ENCODE measurements at regions not wholly inside any gene's neighbourhood (a gene's known extent, or its start where the extent isn't known, plus 50 kb on each side); places are given as distances from the start of the nearest gene placed in this dataset.

- DNase-seq (ENCODE audit: low read depth in 2 of 2): no peak
These were observed 66.0 kb upstream of the ITGA6 start for GRCh38 chr2:172361360-172361759.

GRCh38 chr2:172361840-172362239 lies 65.5 kb upstream of the ITGA6 start:
- DNase-seq (ENCODE audit: low read depth in 2 of 2): no peak

GRCh38 chr2:172364261-172364660 lies 63.1 kb upstream of the ITGA6 start:
- DNase-seq (ENCODE audit: low read depth in 2 of 2): no peak

DNA sequence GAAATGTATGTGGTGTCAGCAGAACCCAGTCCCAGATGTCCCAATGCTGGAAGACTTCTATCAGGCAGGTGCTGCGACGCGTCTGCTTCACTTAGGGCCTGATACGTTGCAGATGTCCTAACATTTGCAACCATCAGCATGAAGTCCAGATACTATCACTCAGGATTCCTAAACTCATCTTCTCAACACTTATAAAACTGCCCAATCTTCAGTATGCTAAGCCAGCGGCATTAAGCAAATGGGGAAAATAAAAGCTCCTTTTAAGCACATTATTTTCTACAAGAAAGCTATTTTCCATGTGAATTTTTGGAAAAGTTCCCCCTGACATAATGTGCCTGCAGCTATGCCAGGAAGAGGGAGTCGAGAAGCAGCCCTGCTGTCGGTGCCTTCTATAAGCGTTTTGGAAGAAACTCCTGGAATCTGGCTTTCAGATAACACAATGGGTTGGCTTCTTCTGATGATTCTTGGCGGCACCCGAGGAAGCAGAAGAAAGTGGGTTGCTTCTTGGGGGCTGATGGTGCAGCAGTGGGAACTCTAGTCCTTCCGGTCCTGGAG lies 60.7 kb upstream of the ITGA6 start:
- no peak for DNase-seq (ENCODE audit: low read depth in 2 of 2)

DNA sequence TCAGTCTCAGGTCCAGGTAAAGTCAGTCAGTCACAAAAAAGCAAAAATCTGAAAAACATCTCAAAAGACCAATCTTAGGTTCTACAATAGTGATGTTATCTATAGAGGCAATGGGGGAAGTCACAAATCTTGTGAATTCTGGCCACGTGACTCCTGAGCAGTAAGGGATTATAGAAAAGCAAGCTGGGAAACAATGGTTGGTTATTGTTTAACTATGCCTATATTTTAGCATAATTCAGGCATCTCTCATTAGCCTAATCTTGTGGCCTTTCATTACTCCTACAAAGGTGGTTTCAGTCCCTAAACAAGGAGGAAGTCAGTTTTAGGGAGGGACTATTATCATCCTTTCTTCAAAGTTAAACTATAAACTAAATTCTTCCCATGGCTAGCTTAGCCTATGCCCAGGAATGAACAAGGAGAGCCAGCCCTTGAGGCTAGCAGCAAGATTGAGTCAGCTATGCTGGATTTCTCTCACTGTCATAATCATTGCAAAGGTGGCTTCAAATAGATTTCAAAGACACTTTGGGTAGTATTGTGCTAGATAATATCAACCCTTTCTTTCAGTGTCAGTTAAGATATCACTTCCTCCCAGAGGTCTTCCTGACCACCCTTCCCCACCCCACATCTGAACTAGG lies 56.4 kb upstream of the ITGA6 start:
- DNase-seq (ENCODE audit: low read depth in 2 of 2): no peak

DNA sequence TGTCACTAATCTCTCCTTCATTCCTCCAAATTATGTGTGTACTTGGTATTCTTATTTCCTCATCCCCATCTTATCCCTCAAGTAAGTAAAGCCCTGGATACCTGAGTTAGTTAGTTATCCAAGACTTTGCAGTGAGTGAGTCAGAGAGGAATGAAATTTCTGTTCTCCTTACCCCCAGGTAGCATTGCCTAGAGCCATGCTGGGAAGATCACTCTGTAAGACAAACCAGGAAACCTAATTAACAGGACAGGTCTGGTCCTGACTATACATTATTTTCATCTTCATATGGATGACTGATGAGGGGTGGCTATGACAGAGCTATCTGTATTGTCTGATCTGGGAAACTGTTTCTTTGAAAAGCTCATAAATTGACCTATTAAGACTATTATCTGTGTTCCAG lies 55.0 kb upstream of the ITGA6 start:
- no peak for DNase-seq (ENCODE audit: low read depth in 2 of 2)

DNA sequence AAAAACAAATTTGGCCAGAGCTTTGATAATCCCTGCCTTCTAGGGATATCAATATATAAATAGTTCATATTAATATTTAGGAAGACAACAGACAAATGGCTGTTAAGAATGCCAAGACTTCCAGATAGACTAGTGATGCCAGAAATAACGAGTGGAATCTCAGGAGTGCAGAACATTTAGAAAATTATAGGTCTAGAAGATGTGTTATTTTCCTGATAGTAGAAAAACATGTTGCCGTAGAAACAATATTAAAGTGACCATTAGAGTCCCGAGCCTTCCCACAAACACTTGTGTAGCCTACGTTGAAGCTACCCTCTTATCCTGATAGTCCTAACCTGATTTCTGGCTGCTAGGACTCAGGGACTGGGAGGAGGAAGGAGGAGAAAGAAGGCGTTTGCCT lies 54.3 kb upstream of the ITGA6 start:
- no peak for DNase-seq (ENCODE audit: low read depth in 2 of 2)

GRCh38 chr2:172373766-172374165 lies 53.6 kb upstream of the ITGA6 start:
- DNase-seq (ENCODE audit: low read depth in 2 of 2): no peak

GRCh38 chr2:172374318-172375240 lies 52.8 kb upstream of the ITGA6 start:
- no peak for DNase-seq (ENCODE audit: low read depth in 2 of 2)

DNA sequence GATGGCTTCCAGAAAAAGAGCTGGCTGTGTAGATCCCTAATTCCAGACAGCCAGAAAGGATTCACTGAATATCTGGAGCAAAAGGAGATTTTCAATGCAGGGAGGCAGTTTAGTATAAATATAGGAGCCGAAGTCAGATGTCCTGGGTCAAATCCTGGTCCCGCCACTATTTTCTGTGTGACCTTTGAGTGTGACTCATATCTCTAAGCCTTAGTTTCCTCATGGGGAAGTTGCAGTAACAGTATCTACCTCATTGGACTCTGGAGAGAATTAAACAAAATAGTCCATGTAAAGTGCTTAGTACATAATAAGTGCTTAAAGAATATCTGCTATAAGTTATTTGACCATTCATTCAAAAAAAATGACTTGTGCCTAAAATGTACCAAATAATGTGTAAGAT lies 52.1 kb upstream of the ITGA6 start:
- DNase-seq (ENCODE audit: low read depth in 2 of 2): no peak

DNA sequence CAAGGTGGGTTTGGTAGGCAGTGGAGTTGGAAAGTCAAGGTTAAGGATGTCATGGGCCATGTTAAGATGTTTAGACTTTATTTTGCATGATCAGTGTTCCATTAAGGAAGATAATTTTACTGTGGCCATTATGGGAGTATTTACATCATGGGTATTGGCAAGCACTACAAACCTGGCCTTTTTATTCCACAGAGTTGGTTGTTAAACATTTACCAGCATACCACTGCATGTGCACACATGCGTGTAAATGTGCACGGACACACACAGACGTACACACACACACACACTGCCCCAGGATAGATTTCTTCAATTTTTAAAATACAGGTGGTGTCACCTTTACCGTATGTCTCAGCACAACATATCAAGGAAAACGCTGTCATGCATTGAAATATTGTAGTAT lies 51.4 kb upstream of the ITGA6 start:
- no peak for DNase-seq (ENCODE audit: low read depth in 2 of 2)

DNA sequence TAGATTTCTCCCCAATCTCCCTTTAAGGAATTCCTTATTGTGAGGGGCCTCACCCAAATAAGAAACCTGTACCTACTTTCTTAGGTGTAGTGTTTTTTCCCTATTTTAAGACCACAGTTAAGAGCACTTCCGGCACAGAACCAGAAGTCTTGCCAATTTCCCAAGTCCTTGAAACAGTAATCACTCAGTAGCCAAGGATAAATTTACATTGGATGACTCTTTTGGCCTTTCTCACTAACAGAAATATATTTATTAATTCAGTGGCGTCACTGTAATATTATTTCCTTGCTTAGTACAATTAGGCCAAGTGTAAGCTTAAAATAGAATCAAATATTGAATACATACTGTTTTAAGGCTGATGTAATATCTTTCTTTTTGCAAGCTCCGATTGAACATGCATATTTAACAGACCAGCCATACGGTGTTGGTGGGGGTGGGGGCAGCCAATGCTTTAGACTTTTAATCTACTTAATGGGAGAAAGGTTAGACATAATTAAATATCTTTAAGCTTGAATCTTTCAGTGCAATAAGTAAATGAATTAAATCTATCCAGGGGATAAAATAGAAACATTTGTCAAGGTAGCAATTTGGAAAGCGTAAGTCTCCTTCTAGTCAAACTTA lies 50.8 kb upstream of the ITGA6 start:
- DNase-seq (ENCODE audit: low read depth in 2 of 2): no peak

DNA sequence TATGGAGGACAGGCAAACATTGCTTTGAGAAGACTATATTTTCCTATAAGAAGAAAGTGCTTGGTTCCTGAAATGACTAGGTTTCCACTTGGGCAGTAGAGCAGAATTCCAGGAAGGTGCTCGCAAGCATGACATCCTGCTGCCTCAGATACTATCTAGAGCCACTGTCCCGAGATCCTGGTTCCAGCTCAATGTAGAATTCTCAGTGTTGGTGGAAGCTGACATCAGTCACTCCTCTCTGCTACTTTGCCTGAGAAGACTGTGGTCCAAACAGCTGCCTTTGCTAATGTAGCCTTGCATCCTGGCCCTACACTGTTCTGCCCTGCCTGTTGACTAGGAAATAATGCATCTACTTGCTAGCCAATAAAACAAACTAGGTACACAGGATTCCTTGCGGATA lies 50.0 kb upstream of the ITGA6 start:
- no peak for DNase-seq (ENCODE audit: low read depth in 2 of 2)
